Breast epithelium (tissue), 4 donors: ENCODE measurements at regions not wholly inside any gene's neighbourhood (a gene's known extent, or its start where the extent isn't known, plus 50 kb on each side); places are given as distances from the start of the nearest gene placed in this dataset.

ENCODE experiments used
- DNase-seq, 2 donors: peaks; one replicate each; pipeline ENCODE4 v3.0.0-alpha.2; 2019; ENCODE audit warnings: low spot score in 2 of 2
- H3K27ac ChIP-seq, 2 donors: fragments of 200-600 bp; sonication (generic) in 1 of 2; one replicate each; pipeline ENCODE4 v1.5.1; 2016 to 2019; ENCODE audit warnings: mild to moderate bottlenecking in 1 of 2
- H3K27me3 ChIP-seq, 2 donors: fragments of 200-600 bp; sonication (generic) in 1 of 2; one replicate each; pipeline versions ENCODE4 v1.5.1 to v1.6.0; 2017 to 2019; ENCODE audit warnings: control low read depth in 1 of 2, mild to moderate bottlenecking in 1 of 2
- H3K36me3 ChIP-seq: fragments of 200-600 bp; one replicate; pipeline ENCODE4 v1.5.1; 2019
- H3K4me1 ChIP-seq, 2 donors: fragments of 200-600 bp; sonication (generic); one replicate each; pipeline ENCODE4 v1.5.1; 2016 to 2019; ENCODE audit warnings: control low read depth in 1 of 2
- H3K4me3 ChIP-seq, 3 donors: fragments of 200-600 bp; sonication (generic); 1 replicate in 2 of 3; 2 replicates in 1 of 3; pipeline ENCODE4 v1.5.1; 2016 to 2019; ENCODE audit warnings: mild to moderate bottlenecking in 3 of 3, moderate library complexity in 2 of 3
- H3K9me3 ChIP-seq, 2 donors: fragments of 200-600 bp; sonication (generic) in 1 of 2; one replicate each; pipeline ENCODE4 v1.5.1; 2016 to 2019; ENCODE audit warnings: control low read depth in 1 of 2
- CTCF ChIP-seq, 3 donors: fragments of 450-650 bp; IDR thresholded peaks; one replicate each; pipeline ENCODE4 v1.5.1; 2016 to 2017; ENCODE audit warnings: antibody characterized with exemption in 3 of 3, mild to moderate bottlenecking in 3 of 3, moderate library complexity in 3 of 3
- POLR2A ChIP-seq: fragments of 450-650 bp; IDR thresholded peaks from one replicate; pipeline ENCODE4 v1.6.1; 2016; ENCODE audit warnings: antibody characterized with exemption, mild to moderate bottlenecking, moderate library complexity
- POLR2AphosphoS5 ChIP-seq, 3 donors: sonication (generic); formaldehyde crosslinking; IDR thresholded peaks; one replicate each; pipeline ENCODE4 v1.6.1; 2017; ENCODE audit warnings: antibody characterized with exemption in 3 of 3
- intact Hi-C: fragments of 100-400 bp; cut with DNase I; formaldehyde crosslinking; loops from one replicate; pipeline ENCODE4 v1.15.1; 2023; ENCODE audit warnings: low total_unique reads

- Histone ChIP-seq H3K9me3 (no peaks in the 10 kb centered on the region), H3K4me3 (no peak overlapping the region), H3K27ac (no peak overlapping the region), H3K27me3 (no peaks in the 10 kb centered on the region), H3K4me1 (no peaks in the 10 kb centered on the region), H3K36me3 (no peaks in the 10 kb centered on the region)
- DNase-seq, result no peak
- TF ChIP-seq POLR2A (no peak), CTCF (IDR thresholded peaks at IDR 0.05) (no peak), POLR2AphosphoS5 (IDR thresholded peaks at IDR 0.05) (no peak)
- intact Hi-C loops, result no loop called here
These were observed 1364.7 kb downstream of the KCNT2 start for GRCh38 chr1:195243492-195243891.

DNA sequence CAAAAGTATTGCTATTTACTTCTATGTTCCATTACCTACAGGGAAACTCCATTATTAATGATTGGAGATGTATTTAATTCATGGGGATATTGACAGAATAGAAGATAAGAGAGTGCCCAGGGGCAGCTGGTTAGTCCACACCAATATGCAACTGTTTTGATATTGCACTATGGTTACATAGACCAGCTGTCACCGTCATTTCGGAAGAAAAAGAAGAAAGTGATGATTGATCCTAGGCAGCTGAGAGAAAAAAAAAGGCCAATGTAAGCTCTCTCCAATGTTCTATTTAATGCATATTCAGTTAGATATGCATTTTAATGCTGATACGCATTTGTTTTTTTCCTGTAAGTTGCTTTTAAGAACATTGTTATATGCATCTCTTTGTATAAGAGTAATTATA is 1367.2 kb downstream of the KCNT2 start:
- H3K27ac ChIP-seq, result no peak overlapping the region
- no peaks in the 10 kb centered on the region for H3K36me3 ChIP-seq
- no peaks in the 10 kb centered on the region for H3K4me1 ChIP-seq
- no peak for TF ChIP-seq POLR2AphosphoS5 (IDR thresholded peaks at IDR 0.05)
- TF ChIP-seq CTCF (IDR thresholded peaks at IDR 0.05), result no peak
- no peak for TF ChIP-seq POLR2A
- no peak overlapping the region for H3K4me3 ChIP-seq
- intact Hi-C loops, result no loop called here
- no peaks in the 10 kb centered on the region for H3K27me3 ChIP-seq
- peaks cover 5 to 9% of the 10 kb centered on the region in 2 donors for H3K9me3 ChIP-seq
- DNase-seq, result no peak

GRCh38 chr1:195238313-195238712 is 1369.9 kb downstream of the KCNT2 start:
- Histone ChIP-seq H3K27me3 (no peaks in the 10 kb centered on the region), H3K4me1 (no peaks in the 10 kb centered on the region), H3K4me3 (no peak overlapping the region), H3K27ac (no peak overlapping the region), H3K9me3 (peaks cover 5 to 9% of the 10 kb centered on the region in 2 donors), H3K36me3 (no peaks in the 10 kb centered on the region)
- no peak for DNase-seq
- TF ChIP-seq POLR2A (no peak), POLR2AphosphoS5 (IDR thresholded peaks at IDR 0.05) (no peak), CTCF (IDR thresholded peaks at IDR 0.05) (no peak)
- intact Hi-C loops, result no loop called here

DNA sequence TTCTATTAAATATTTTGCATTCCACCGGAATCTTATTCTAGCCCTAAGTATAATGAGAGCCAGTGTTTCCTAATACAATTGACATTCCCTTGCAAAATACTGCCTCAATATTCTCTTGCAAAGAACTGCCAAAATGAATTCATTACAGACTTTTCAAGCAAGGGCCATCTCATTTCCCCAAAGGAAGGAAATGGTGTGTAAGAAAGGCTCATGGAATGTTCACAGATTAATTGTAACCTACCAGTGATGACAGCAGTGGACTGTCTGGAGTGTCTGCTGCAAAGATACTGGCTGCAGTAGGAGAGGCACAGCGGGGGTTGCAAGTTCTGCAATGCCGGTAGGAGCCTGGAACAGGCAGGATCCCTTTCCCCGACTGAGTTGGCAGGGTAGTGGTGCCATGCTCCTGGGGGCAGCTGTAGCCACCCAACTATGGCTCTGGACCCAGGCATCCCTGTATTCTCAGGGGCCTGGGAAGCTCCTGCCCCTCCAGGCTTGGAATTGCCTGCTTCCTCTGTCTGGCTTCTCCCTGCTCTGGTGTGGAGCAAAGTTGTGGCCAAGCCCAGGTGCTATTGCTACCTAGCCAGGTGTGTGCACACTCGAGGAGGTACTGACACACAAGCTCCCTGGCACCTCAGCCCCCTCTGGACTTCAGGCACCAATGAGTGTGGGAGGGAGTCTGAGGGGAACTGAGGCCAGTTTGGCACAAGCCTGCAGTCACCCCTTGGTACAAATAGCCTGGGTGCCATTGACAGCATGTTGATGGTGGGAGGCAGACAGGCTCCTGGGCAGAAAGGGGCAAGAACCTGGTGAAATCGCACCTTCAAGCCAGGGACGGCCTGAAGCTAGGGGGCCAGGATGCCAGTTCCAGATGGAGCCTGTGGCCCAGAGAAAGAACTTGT is 1371.0 kb downstream of the KCNT2 start:
- H3K36me3 ChIP-seq, result no peaks in the 10 kb centered on the region
- H3K4me3 ChIP-seq, result no peak overlapping the region
- H3K4me1 ChIP-seq, result no peaks in the 10 kb centered on the region
- H3K27me3 ChIP-seq, result no peaks in the 10 kb centered on the region
- TF ChIP-seq POLR2A (no peak), POLR2AphosphoS5 (IDR thresholded peaks at IDR 0.05) (no peak), CTCF (IDR thresholded peaks at IDR 0.05) (no peak)
- DNase-seq, result no peak
- no peak overlapping the region for H3K27ac ChIP-seq
- peaks cover 5 to 9% of the 10 kb centered on the region in 2 donors for H3K9me3 ChIP-seq
- intact Hi-C loops, result no loop called here

DNA sequence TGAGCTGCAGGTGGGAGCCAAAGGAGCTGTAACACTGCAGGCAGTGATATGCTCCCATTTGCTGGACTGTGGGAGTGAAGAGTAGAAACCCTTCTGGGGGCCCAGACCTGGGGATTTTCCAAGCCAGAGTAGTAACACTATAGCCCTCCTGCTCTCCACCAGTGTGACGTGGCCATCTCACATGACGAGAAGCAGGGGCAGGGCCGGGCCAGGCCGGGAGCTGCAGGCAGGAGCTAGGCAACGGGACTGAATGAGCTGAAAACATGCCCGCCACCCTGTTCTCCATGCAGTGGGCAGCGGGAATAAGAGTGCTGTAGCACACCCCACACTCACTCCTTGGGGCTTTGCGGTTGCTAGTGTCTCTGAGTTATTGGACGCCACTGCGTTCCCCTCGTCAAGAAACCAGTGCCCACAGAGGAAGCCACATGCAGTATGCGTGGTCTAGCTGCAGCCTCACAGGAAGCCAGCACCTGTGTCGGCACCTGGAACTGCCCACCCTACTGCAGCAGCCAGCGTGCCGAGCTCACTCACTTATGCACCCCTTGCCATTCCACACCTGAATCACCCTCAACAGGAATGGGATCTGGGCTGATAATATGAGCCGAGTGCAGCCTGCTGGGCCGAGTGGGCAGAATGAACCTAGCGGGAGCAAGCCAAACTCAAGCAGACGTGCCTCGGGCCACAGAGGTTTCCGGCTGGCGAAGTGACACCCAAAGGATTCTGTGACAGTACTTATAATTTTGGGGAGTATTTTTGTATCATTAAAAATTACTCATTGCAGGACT is 1389.6 kb downstream of the KCNT2 start:
- intact Hi-C loops, result loop anchor here (10.0 kb wide), 1 partner anchor 696 kb away; no protein-coding TSS in a partner anchor
- no peak for DNase-seq
- TF ChIP-seq CTCF (IDR thresholded peaks at IDR 0.05) (no peak), POLR2A (no peak), POLR2AphosphoS5 (IDR thresholded peaks at IDR 0.05) (no peak)
- no peaks in the 10 kb centered on the region for H3K27me3 ChIP-seq
- no peaks in the 10 kb centered on the region for H3K4me1 ChIP-seq
- H3K9me3 ChIP-seq, result peaks cover 5 to 9% of the 10 kb centered on the region in 2 donors
- H3K4me3 ChIP-seq, result no peak overlapping the region
- H3K36me3 ChIP-seq, result no peaks in the 10 kb centered on the region
- H3K27ac ChIP-seq, result no peak overlapping the region
